Ishikawa (cell line): ENCODE measurements at regions not wholly inside any gene's neighbourhood (a gene's known extent, or its start where the extent isn't known, plus 50 kb on each side); places are given as distances from the start of the nearest gene placed in this dataset.

Source experiments
- CEBPB ChIP-seq: IDR thresholded peaks from 2 replicates; pipeline ENCODE4 v1.6.1; 2012
- CREB1 ChIP-seq: IDR thresholded peaks from 2 replicates; pipeline ENCODE4 v1.6.1; 2012; ENCODE audit warnings: low read depth
- EGR1 ChIP-seq: IDR thresholded peaks from 2 replicates; pipeline ENCODE4 v1.6.1; 2012
- EP300 ChIP-seq: IDR thresholded peaks from 2 replicates; pipeline ENCODE4 v1.6.1; 2012; ENCODE audit warnings: borderline replicate concordance
- FOXM1 ChIP-seq: IDR thresholded peaks from 2 replicates; pipeline ENCODE4 v1.6.1; 2012; ENCODE audit warnings: low read depth, borderline replicate concordance
- NFIC ChIP-seq: IDR thresholded peaks from 2 replicates; pipeline ENCODE4 v1.6.1; 2012
- RAD21 ChIP-seq: IDR thresholded peaks from 2 replicates; pipeline ENCODE4 v1.6.1; 2012; ENCODE audit warnings: low read depth
- TAF1 ChIP-seq: IDR thresholded peaks from 2 replicates; pipeline ENCODE4 v1.6.1; 2012; ENCODE audit warnings: low read depth, mild to moderate bottlenecking
- TCF12 ChIP-seq: IDR thresholded peaks from 2 replicates; pipeline ENCODE4 v1.6.1; 2012; ENCODE audit warnings: low read depth
- TEAD4 ChIP-seq: IDR thresholded peaks from 2 replicates; pipeline ENCODE4 v1.6.1; 2012
- YY1 ChIP-seq: IDR thresholded peaks from 2 replicates; pipeline ENCODE4 v1.6.1; 2012; ENCODE audit warnings: low read depth
- ZBTB7A ChIP-seq: IDR thresholded peaks from 2 replicates; pipeline ENCODE4 v1.6.1; 2012; ENCODE audit warnings: low read depth
- TF ChIP-seq, protein P1 (sequence below): IDR thresholded peaks from 2 replicates; pipeline ENCODE4 v1.6.1; 2012
- TF ChIP-seq, protein P2 (sequence below): IDR thresholded peaks from 2 replicates; pipeline ENCODE4 v1.6.1; 2012; ENCODE audit warnings: low read depth, mild to moderate bottlenecking
- TF ChIP-seq, protein P3 (sequence below): IDR thresholded peaks from 2 replicates; pipeline ENCODE4 v1.6.1; 2012

DNA sequence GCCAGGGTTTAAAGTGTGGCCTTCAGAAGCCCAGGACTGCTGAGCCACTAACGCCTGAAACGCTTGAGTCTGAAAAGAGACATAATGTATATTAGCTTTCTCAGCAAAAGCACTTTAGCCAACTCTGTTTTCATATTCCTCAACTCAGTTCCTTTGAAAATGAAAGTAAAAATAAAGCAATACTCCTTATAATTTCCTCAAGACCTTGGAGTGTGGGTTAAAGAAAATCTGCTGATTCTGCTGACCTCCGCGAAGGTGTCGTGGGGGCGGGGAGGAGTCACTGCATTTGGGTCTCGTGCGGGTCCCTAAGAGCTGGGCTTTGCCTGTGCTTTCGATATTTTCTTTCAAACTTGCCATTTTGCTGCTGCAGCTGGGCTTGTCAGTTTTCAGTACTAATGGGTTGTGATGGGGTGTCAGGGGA is 142.2 kb upstream of the ARID1B start:
- TF ChIP-seq ZBTB7A (no peak), EGR1 (no peak), CEBPB (no peak), EP300 (no peak), RAD21 (no peak), TAF1 (no peak), TCF12 (no peak), TEAD4 (no peak), YY1 (no peak)
- TF ChIP-seq, protein P1, sequence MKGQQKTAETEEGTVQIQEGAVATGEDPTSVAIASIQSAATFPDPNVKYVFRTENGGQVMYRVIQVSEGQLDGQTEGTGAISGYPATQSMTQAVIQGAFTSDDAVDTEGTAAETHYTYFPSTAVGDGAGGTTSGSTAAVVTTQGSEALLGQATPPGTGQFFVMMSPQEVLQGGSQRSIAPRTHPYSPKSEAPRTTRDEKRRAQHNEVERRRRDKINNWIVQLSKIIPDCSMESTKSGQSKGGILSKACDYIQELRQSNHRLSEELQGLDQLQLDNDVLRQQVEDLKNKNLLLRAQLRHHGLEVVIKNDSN, result no peak

DNA sequence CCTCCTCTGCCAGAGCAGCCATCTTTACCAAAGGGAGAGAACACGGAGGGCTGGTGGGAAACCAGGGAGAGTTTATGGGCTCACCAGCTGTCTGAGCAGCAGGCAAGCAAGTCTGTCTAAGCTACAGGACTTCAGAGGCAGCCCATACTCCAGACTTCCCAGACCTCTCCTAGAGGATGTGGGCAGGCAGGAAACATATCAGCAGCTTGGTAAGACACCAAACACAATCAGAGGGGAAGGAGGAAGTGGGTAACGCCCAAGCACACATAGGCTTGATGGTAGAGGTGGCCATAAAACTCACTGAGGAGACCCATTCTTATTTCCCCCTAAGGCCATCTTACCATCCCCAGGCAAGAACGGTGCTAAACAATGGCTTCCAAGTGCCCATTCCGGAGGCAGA is 143.1 kb upstream of the ARID1B start:
- TF ChIP-seq TAF1 (no peak), CREB1 (no peak), ZBTB7A (no peak), RAD21 (no peak), YY1 (no peak), EGR1 (no peak), EP300 (no peak), TEAD4 (no peak), TCF12 (no peak), CEBPB (no peak), FOXM1 (no peak), NFIC (no peak)
- TF ChIP-seq, protein P2, sequence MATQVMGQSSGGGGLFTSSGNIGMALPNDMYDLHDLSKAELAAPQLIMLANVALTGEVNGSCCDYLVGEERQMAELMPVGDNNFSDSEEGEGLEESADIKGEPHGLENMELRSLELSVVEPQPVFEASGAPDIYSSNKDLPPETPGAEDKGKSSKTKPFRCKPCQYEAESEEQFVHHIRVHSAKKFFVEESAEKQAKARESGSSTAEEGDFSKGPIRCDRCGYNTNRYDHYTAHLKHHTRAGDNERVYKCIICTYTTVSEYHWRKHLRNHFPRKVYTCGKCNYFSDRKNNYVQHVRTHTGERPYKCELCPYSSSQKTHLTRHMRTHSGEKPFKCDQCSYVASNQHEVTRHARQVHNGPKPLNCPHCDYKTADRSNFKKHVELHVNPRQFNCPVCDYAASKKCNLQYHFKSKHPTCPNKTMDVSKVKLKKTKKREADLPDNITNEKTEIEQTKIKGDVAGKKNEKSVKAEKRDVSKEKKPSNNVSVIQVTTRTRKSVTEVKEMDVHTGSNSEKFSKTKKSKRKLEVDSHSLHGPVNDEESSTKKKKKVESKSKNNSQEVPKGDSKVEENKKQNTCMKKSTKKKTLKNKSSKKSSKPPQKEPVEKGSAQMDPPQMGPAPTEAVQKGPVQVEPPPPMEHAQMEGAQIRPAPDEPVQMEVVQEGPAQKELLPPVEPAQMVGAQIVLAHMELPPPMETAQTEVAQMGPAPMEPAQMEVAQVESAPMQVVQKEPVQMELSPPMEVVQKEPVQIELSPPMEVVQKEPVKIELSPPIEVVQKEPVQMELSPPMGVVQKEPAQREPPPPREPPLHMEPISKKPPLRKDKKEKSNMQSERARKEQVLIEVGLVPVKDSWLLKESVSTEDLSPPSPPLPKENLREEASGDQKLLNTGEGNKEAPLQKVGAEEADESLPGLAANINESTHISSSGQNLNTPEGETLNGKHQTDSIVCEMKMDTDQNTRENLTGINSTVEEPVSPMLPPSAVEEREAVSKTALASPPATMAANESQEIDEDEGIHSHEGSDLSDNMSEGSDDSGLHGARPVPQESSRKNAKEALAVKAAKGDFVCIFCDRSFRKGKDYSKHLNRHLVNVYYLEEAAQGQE, result no peak
- TF ChIP-seq, protein P1, result no peak
- TF ChIP-seq, protein P3, sequence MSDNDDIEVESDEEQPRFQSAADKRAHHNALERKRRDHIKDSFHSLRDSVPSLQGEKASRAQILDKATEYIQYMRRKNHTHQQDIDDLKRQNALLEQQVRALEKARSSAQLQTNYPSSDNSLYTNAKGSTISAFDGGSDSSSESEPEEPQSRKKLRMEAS, result no peak

DNA sequence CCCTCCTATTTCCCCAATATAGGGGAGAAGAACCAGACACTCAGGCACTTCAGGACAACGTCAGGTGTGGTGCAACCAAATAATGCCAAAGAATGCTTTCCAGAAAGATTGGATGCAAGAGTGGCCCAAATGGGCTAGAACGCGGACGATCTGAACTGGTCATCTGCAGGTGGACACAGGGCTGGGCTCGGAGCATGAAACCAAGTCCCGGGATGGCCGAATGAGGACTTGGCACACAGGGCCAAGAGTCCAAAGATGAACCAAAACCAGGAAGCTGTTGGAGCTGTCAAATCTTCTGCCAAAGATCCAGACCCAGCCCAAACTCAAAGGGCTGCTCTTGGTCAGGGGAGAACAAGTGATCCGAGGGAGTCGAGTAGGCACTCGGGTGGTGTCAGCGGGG is 143.9 kb upstream of the ARID1B start:
- TF ChIP-seq TEAD4 (no peak), ZBTB7A (no peak), EGR1 (no peak), CREB1 (no peak), YY1 (no peak), TAF1 (no peak), EP300 (no peak), RAD21 (no peak), TCF12 (no peak), FOXM1 (no peak), NFIC (no peak), CEBPB (no peak)
- TF ChIP-seq, protein P2, result no peak
- TF ChIP-seq, protein P3, result no peak
- TF ChIP-seq, protein P1, result no peak

DNA sequence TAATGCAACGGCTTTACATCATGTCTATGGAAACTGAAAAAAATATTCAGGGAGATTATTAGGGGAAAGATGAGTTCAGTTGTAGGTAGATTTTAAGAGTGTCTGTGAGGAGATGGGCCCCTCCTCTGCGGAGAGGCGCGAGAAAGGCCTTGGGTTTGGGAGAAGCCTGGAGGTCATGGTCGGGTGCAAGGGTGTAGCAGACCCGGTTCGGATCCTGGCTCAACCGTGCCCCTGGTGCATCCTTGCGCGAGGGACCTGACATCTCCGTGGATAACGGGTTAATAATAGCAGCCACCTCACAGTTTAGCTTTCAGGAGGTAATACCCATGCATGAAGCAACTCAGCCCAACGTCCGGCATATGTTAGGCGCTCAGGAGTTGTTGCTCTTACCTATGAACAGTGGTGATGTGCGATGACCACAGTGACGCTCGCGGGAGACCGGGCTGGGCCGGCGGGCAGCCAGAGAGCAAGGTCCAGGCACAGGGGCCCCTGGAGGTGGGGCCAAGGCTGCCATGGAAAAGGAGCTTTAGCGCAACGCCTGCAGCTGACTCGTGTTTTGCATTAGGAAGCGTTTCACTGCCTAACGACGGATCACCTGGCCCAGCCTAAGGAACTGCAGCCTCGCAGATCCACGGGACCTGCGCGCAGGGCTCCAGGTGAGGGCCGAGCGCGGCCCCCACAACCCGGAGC is 146.4 kb upstream of the ARID1B start:
- TF ChIP-seq RAD21 (no peak), FOXM1 (no peak), CREB1 (no peak), TEAD4 (no peak), TAF1 (no peak), TCF12 (no peak), CEBPB (no peak), EP300 (no peak), NFIC (no peak), YY1 (no peak), ZBTB7A (no peak)
- TF ChIP-seq, protein P1, result no peak
- TF ChIP-seq, protein P3, result no peak

DNA sequence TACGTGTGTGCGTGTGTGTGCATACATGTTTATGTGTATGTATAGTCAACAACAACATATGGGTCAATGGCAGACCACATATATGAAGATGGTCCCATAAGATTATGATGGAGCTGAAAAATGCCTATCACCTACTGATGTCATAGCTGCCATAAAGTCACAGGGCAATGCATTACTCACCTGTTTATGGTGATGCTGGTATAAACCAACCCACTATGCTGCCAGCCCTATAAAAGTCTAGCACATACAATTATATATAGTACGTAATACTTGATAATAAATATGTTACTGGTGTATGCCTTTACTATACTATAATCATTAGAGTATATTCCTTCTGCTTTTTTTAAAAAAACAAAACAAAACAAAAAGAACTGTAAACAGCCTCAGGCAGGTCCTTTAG is 148.4 kb upstream of the ARID1B start:
- TF ChIP-seq ZBTB7A (no peak), TCF12 (no peak), FOXM1 (no peak), EP300 (no peak), TEAD4 (no peak), CEBPB (no peak), RAD21 (no peak), NFIC (no peak), CREB1 (no peak), TAF1 (no peak), YY1 (no peak), EGR1 (no peak)
- TF ChIP-seq, protein P3, result no peak
- TF ChIP-seq, protein P2, result no peak
- TF ChIP-seq, protein P1, result no peak
